HCT116 (cell line): ENCODE measurements at regions not wholly inside any gene's neighbourhood (a gene's known extent, or its start where the extent isn't known, plus 50 kb on each side); places are given as distances from the start of the nearest gene placed in this dataset.

Experiments
- ATAC-seq: fragments of 200-7000 bp; cut with Tn5 transposase; 2 replicates; pipeline ENCODE4 v1.9.1; 2020; ENCODE audit warnings: mild to moderate bottlenecking, moderate library complexity
- BruUV-seq: library from RNA; stranded (reverse); fragments of 400-500 nt; replicated peaks from 2 replicates; lab custom pipeline; 2021; lab: Mats Ljungman, UMichigan
- CTCF ChIA-PET: fragments of 300-600 bp; sonication (Branson Sonifier 250); formaldehyde crosslinking; loops from one replicate; lab custom pipeline; 2021; ENCODE audit warnings: antibody characterized with exemption; lab: Charles Lee
- POLR2A ChIA-PET: fragments of 300-600, 350-600 bp; sonication (Branson Sonifier 250); formaldehyde crosslinking; loops from one replicate; lab custom pipeline; 2021; ENCODE audit warnings: antibody characterized with exemption; lab: Charles Lee
- RAD21 ChIA-PET, 2 experiments: fragments of 300-600 bp; sonication (Branson Sonifier 250); formaldehyde crosslinking; loops; one replicate each; lab custom pipeline; 2023; ENCODE audit warnings: low total read pairs in 2 of 2; ENCODE audit not compliant: uncharacterized antibody in 2 of 2, unreplicated experiment in 2 of 2, low non-redundant PET in 1 of 2; lab: Charles Lee
- DNase-seq: peaks from one replicate; pipeline ENCODE4 v3.0.0-alpha.2; 2010; ENCODE audit warnings: low read depth, low spot score
- H2AFZ ChIP-seq: fragments of 200-600 bp; shearing (Covaris generic), sonication (generic); 2 replicates; pipeline ENCODE4 v1.6.1; 2017; ENCODE audit warnings: low read depth, mixed run types, mixed read lengths, antibody characterized with exemption, low read length; ENCODE audit not compliant: poor library complexity, severe bottlenecking
- H3K27ac ChIP-seq: 2 replicates; pipeline ENCODE4 v1.5.1; 2012; ENCODE audit warnings: low read depth, low read length
- H3K27me3 ChIP-seq: fragments of 200-600 bp; sonication (generic); 2 replicates; pipeline ENCODE4 v1.6.1; 2016; ENCODE audit warnings: mixed run types, low read length, mixed read lengths; ENCODE audit not compliant: insufficient read depth
- H3K36me3 ChIP-seq, 2 experiments: fragments of 200-500 bp in 1 of 2; fragments of 200-600 bp in 1 of 2; sonication (Bioruptor generic) in 1 of 2; sonication (generic) in 1 of 2; 2 replicates each; pipeline versions ENCODE4 v1.5.1 to v1.6.1; 2014 to 2016; ENCODE audit warnings: low read length in 2 of 2, inconsistent platforms in 1 of 2, mixed read lengths in 1 of 2, mixed run types in 1 of 2; ENCODE audit not compliant: insufficient read depth in 2 of 2, control insufficient read depth in 1 of 2
- H3K4me1 ChIP-seq, 2 experiments: fragments of 200-600 bp in 1 of 2; sonication (generic) in 1 of 2; 2 replicates each; pipeline versions ENCODE4 v1.5.1 to v1.6.1; 2012 to 2017; ENCODE audit warnings: low read length in 2 of 2, inconsistent platforms in 1 of 2, mild to moderate bottlenecking in 1 of 2, mixed read lengths in 1 of 2, mixed run types in 1 of 2, moderate library complexity in 1 of 2; ENCODE audit not compliant: insufficient read depth in 2 of 2, control insufficient read depth in 1 of 2
- H3K4me2 ChIP-seq: fragments of 200-600 bp; sonication (generic); 2 replicates; pipeline ENCODE4 v1.6.1; 2017; ENCODE audit warnings: mixed run types, low read length, mixed read lengths
- H3K4me3 ChIP-seq, 2 experiments: fragments of 200-600 bp in 1 of 2; sonication (generic) in 1 of 2; replicated peaks in 1 of 2; 2 replicates each; pipeline ENCODE4 v1.5.1; 2011 to 2016; ENCODE audit warnings: low read length in 2 of 2, control low read depth in 1 of 2, low read depth in 1 of 2, mild to moderate bottlenecking in 1 of 2, mixed read lengths in 1 of 2, mixed run types in 1 of 2
- H3K79me2 ChIP-seq: fragments of 200-600 bp; sonication (generic); 2 replicates; pipeline ENCODE4 v1.6.1; 2017; ENCODE audit warnings: mild to moderate bottlenecking, mixed run types, low read length, moderate library complexity, mixed read lengths; ENCODE audit not compliant: insufficient read depth
- H3K9ac ChIP-seq: fragments of 200-600 bp; sonication (generic); 2 replicates; pipeline ENCODE4 v1.6.1; 2016; ENCODE audit warnings: low read length, mixed read lengths
- H3K9me2 ChIP-seq: fragments of 200-600 bp; sonication (generic), shearing (Covaris generic); 2 replicates; pipeline ENCODE4 v1.6.1; 2017; ENCODE audit warnings: mixed run types, mild to moderate bottlenecking, moderate library complexity; ENCODE audit not compliant: insufficient read depth
- H3K9me3 ChIP-seq, 2 experiments: fragments of 200-500 bp in 1 of 2; fragments of 200-600 bp in 1 of 2; sonication (Bioruptor generic) in 1 of 2; sonication (generic) in 1 of 2; 2 replicates each; pipeline ENCODE4 v1.6.1; 2014 to 2017; ENCODE audit warnings: low read length in 2 of 2, mixed read lengths in 2 of 2, inconsistent platforms in 1 of 2, low read depth in 1 of 2, mild to moderate bottlenecking in 1 of 2, mixed run types in 1 of 2, moderate library complexity in 1 of 2; ENCODE audit not compliant: control insufficient read depth in 1 of 2, insufficient read depth in 1 of 2
- H4K20me1 ChIP-seq: fragments of 200-600 bp; sonication (generic), shearing (Covaris generic); 2 replicates; pipeline ENCODE4 v1.6.1; 2017; ENCODE audit warnings: mixed run types, mild to moderate bottlenecking, moderate library complexity; ENCODE audit not compliant: insufficient read depth
- ATF3 ChIP-seq: IDR thresholded peaks from 2 replicates; pipeline ENCODE4 v1.6.1; 2012
- CBX3 ChIP-seq: IDR thresholded peaks from 2 replicates; pipeline ENCODE4 v1.6.1; 2012; ENCODE audit warnings: low read depth
- EGR1 ChIP-seq: IDR thresholded peaks from 2 replicates; pipeline ENCODE4 v1.6.1; 2012; ENCODE audit warnings: low read depth
- ELF1 ChIP-seq: IDR thresholded peaks from 2 replicates; pipeline ENCODE4 v1.6.1; 2012; ENCODE audit warnings: low read depth, borderline replicate concordance
- EZH2 ChIP-seq: fragments of 200-600 bp; sonication (generic); IDR thresholded peaks from 2 replicates; pipeline ENCODE4 v1.6.1; 2017; ENCODE audit warnings: antibody characterized with exemption, mixed run types
- FOSL1 ChIP-seq: IDR thresholded peaks from 2 replicates; pipeline ENCODE4 v1.6.1; 2012; ENCODE audit warnings: low read depth
- JUND ChIP-seq: IDR thresholded peaks from 2 replicates; pipeline ENCODE4 v1.6.1; 2012
- POLR2AphosphoS5 ChIP-seq: IDR thresholded peaks from 2 replicates; pipeline ENCODE4 v1.6.1; 2011; ENCODE audit warnings: mild to moderate bottlenecking, low read depth, low read length, moderate library complexity
- RAD21 ChIP-seq: IDR thresholded peaks from 2 replicates; pipeline ENCODE4 v1.6.1; 2012; ENCODE audit warnings: low read depth, mild to moderate bottlenecking
- SIN3A ChIP-seq: IDR thresholded peaks from 2 replicates; pipeline ENCODE4 v1.6.1; 2012; ENCODE audit warnings: low read depth
- SP1 ChIP-seq: IDR thresholded peaks from 2 replicates; pipeline ENCODE4 v1.6.1; 2012; ENCODE audit warnings: low read depth
- SRF ChIP-seq: IDR thresholded peaks from 2 replicates; pipeline ENCODE4 v1.6.1; 2012; ENCODE audit warnings: low read depth
- TCF7L2 ChIP-seq: IDR thresholded peaks from 2 replicates; pipeline ENCODE4 v1.7.0; 2011; ENCODE audit warnings: borderline replicate concordance, inconsistent platforms; ENCODE audit not compliant: insufficient read depth, insufficient read length; ENCODE audit errors: extremely low read depth
- YY1 ChIP-seq: IDR thresholded peaks from 2 replicates; pipeline ENCODE4 v1.6.1; 2011; ENCODE audit warnings: low read length, low read depth, moderate library complexity, mild to moderate bottlenecking; ENCODE audit not compliant: insufficient replicate concordance; ENCODE audit errors: extremely low read depth
- ZBTB33 ChIP-seq: IDR thresholded peaks from 2 replicates; pipeline ENCODE4 v1.6.1; 2011; ENCODE audit warnings: mild to moderate bottlenecking, low read length, moderate library complexity; ENCODE audit not compliant: insufficient replicate concordance; ENCODE audit errors: extremely low read depth
- ZFX ChIP-seq: fragments of 450-650 bp; IDR thresholded peaks from 2 replicates; pipeline ENCODE4 v1.6.1; 2017
- ZNF274 ChIP-seq: fragments of 200-500 bp; sonication (Bioruptor generic); IDR thresholded peaks from 2 replicates; pipeline ENCODE4 v1.6.1; 2014; ENCODE audit warnings: mild to moderate bottlenecking, low read depth, low read length, inconsistent platforms
- intact Hi-C: fragments of 100-400 bp; cut with micrococcal nuclease; formaldehyde crosslinking; loops from 2 replicates; pipeline ENCODE4 v1.10.0; 2022
- TF ChIP-seq, protein P1 (sequence below): IDR thresholded peaks from 2 replicates; pipeline ENCODE4 v1.6.1; 2012
- TF ChIP-seq, protein P2 (sequence below), 3 experiments: fragments of 200-600 bp in 1 of 3; sonication (generic) in 1 of 3; IDR thresholded peaks in 2 of 3; conservative IDR thresholded peaks in 1 of 3; 2 replicates each; pipeline ENCODE4 v1.5.1; 2012 to 2017; ENCODE audit warnings: low read depth in 2 of 3, low read length in 2 of 3, antibody characterized with exemption in 1 of 3, borderline replicate concordance in 1 of 3, control low read depth in 1 of 3, mild to moderate bottlenecking in 1 of 3, mixed read lengths in 1 of 3, mixed run types in 1 of 3, moderate library complexity in 1 of 3; ENCODE audit not compliant: insufficient read depth in 1 of 3

GRCh38 chr10:85420501-85421191 lies 945.9 kb downstream of the GRID1 start:
- POLR2A ChIA-PET: no interaction called here
- Histone ChIP-seq H3K27ac (no peak overlapping the region), H3K9me3 (no peaks in the 10 kb centered on the region), H3K4me3 (no peak overlapping the region), H2AFZ (no peak overlapping the region), H3K36me3 (no peaks in the 10 kb centered on the region), H3K9ac (no peak overlapping the region), H3K9me2 (no peaks in the 10 kb centered on the region), H3K4me2 (no peak overlapping the region), H3K79me2 (no peaks in the 10 kb centered on the region), H3K4me1 (no peaks in the 10 kb centered on the region), H4K20me1 (no peaks in the 10 kb centered on the region), H3K27me3 (peaks cover 10% of the 10 kb centered on the region)
- no peak for TF ChIP-seq ELF1
- TF ChIP-seq SP1: no peak
- TF ChIP-seq JUND: no peak
- TF ChIP-seq, protein P1, sequence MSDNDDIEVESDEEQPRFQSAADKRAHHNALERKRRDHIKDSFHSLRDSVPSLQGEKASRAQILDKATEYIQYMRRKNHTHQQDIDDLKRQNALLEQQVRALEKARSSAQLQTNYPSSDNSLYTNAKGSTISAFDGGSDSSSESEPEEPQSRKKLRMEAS: no peak
- TF ChIP-seq ATF3: no peak
- TF ChIP-seq, protein P2, sequence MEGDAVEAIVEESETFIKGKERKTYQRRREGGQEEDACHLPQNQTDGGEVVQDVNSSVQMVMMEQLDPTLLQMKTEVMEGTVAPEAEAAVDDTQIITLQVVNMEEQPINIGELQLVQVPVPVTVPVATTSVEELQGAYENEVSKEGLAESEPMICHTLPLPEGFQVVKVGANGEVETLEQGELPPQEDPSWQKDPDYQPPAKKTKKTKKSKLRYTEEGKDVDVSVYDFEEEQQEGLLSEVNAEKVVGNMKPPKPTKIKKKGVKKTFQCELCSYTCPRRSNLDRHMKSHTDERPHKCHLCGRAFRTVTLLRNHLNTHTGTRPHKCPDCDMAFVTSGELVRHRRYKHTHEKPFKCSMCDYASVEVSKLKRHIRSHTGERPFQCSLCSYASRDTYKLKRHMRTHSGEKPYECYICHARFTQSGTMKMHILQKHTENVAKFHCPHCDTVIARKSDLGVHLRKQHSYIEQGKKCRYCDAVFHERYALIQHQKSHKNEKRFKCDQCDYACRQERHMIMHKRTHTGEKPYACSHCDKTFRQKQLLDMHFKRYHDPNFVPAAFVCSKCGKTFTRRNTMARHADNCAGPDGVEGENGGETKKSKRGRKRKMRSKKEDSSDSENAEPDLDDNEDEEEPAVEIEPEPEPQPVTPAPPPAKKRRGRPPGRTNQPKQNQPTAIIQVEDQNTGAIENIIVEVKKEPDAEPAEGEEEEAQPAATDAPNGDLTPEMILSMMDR (IDR thresholded peaks at IDR 0.05 in 2 of 3, conservative IDR thresholded peaks at IDR 0.05 in 1 of 3; ENCODE audit: borderline replicate concordance in 1 of 3, insufficient read depth in 1 of 3, low read depth in 2 of 3, low read length in 2 of 3): no peak
- no peak for TF ChIP-seq ZFX
- no peak for TF ChIP-seq SIN3A
- TF ChIP-seq TCF7L2: no peak
- no peak for TF ChIP-seq EGR1
- no peak for TF ChIP-seq RAD21
- TF ChIP-seq EZH2: no peak
- no peak for TF ChIP-seq FOSL1
- no peak for TF ChIP-seq CBX3
- TF ChIP-seq ZNF274: no peak
- no peak for TF ChIP-seq POLR2AphosphoS5
- no peak for TF ChIP-seq YY1
- TF ChIP-seq SRF: no peak
- TF ChIP-seq ZBTB33: no peak
- RAD21 ChIA-PET: no interaction called here
- CTCF ChIA-PET: no interaction called here
- ATAC-seq: no peak
- BruUV-seq: no TSS peak
- intact Hi-C loops: no loop called here
- no peak for DNase-seq
